ENCODE measurements at regions not wholly inside any gene's neighbourhood (a gene's known extent, or its start where the extent isn't known, plus 50 kb on each side); places are given as distances from the start of the nearest gene placed in this dataset.

- CTCF ChIA-PET = no interaction called here
Measured at GRCh38 chr16:17676171-17676570, 205.4 kb upstream of the XYLT1 start.

GRCh38 chr16:17668386-17668785 is 197.6 kb upstream of the XYLT1 start:
- Histone ChIP-seq H3K79me2 (ENCODE audit: control insufficient read depth, insufficient read depth, low read length) (no peaks in the 10 kb centered on the region), H2AFZ (ENCODE audit: insufficient read depth, low read depth, low read length, poor library complexity, severe bottlenecking) (no peak overlapping the region), H3K4me2 (replicated peaks; ENCODE audit: low read depth, low read length, poor library complexity, severe bottlenecking) (no peak overlapping the region), H3K27me3 (replicated peaks in 1 of 4; ENCODE audit: control extremely low read depth in 1 of 4, control insufficient read depth in 3 of 4, insufficient read depth in 4 of 4, low read length in 3 of 4) (no peaks in the 10 kb centered on the region), H3K9me3 (ENCODE audit: control extremely low read depth in 1 of 3, control insufficient read depth in 2 of 3, insufficient read depth in 1 of 3, low read length in 2 of 3) (peaks cover 0 to 4% (median 3%) of the 10 kb centered on the region in 3 donors), H3K4me1 (ENCODE audit: control insufficient read depth in 2 of 2, insufficient read depth in 2 of 2, low read length in 2 of 2) (no peaks in the 10 kb centered on the region), H3K27ac (ENCODE audit: low read length in 2 of 2) (no peak overlapping the region), H3K4me3 (ENCODE audit: control extremely low read depth in 1 of 5, extremely low read depth in 1 of 5, insufficient read depth in 1 of 5, low read depth in 2 of 5, low read length in 4 of 5) (no peak overlapping the region), H3K9ac (ENCODE audit: low read length) (no peak overlapping the region), H3K36me3 (replicated peaks in 1 of 2; ENCODE audit: control extremely low read depth in 1 of 2, control insufficient read depth in 1 of 2, extremely low read depth in 1 of 2, insufficient read depth in 2 of 2, low read length in 1 of 2) (no peaks in the 10 kb centered on the region), H4K20me1 (ENCODE audit: control insufficient read depth, insufficient read depth, low read length, poor library complexity, severe bottlenecking) (no peaks in the 10 kb centered on the region)
- Mint-ChIP-seq H3K4me3 (no peak overlapping the region), H3K27ac (no peak overlapping the region), H3K27me3 (peaks cover 11% of the 10 kb centered on the region), H3K9me3 (ENCODE audit: insufficient read depth) (no peaks in the 10 kb centered on the region), H3K4me1 (no peaks in the 10 kb centered on the region)
- CTCF ChIA-PET = no interaction called here
- TF ChIP-seq CTCF (IDR thresholded peaks at IDR 0.05) (no peak), EZH2 (IDR thresholded peaks at IDR 0.05; ENCODE audit: borderline replicate concordance, insufficient read depth, low read depth, low read length, poor library complexity, severe bottlenecking) (no peak)
- ATAC-seq (ENCODE audit: low read depth) (no peak), DNase-seq (no peak)
- intact Hi-C loops (cut with micrococcal nuclease) = no loop called here
- POLR2A ChIA-PET = no interaction called here
- 100% methylated on average over 1 of the region's 3 CpGs for WGBS (ENCODE audit: insufficient coverage)

More at GRCh38 chr16:17676171-17676570, 205.4 kb upstream of the XYLT1 start:
- H3K4me2 ChIP-seq (replicated peaks; ENCODE audit: low read depth, low read length, poor library complexity, severe bottlenecking) = no peak overlapping the region
- no peak overlapping the region for H3K4me3 ChIP-seq (ENCODE audit: control extremely low read depth in 1 of 5, extremely low read depth in 1 of 5, insufficient read depth in 1 of 5, low read depth in 2 of 5, low read length in 4 of 5)
- intact Hi-C loops (cut with micrococcal nuclease) = no loop called here
- H3K9me3 ChIP-seq (ENCODE audit: control extremely low read depth in 1 of 3, control insufficient read depth in 2 of 3, insufficient read depth in 1 of 3, low read length in 2 of 3) = peaks cover 0 to 4% (median 3%) of the 10 kb centered on the region in 3 donors
- H4K20me1 ChIP-seq (ENCODE audit: control insufficient read depth, insufficient read depth, low read length, poor library complexity, severe bottlenecking) = no peaks in the 10 kb centered on the region
- DNase-seq (no peak), ATAC-seq (ENCODE audit: low read depth) (no peak)
- H2AFZ ChIP-seq (ENCODE audit: insufficient read depth, low read depth, low read length, poor library complexity, severe bottlenecking) = no peak overlapping the region
- TF ChIP-seq EZH2 (IDR thresholded peaks at IDR 0.05; ENCODE audit: borderline replicate concordance, insufficient read depth, low read depth, low read length, poor library complexity, severe bottlenecking) (no peak), CTCF (IDR thresholded peaks at IDR 0.05) (no peak)
- Mint-ChIP-seq H3K4me1 (no peaks in the 10 kb centered on the region), H3K27ac (no peak overlapping the region), H3K27me3 (peaks cover 14% of the 10 kb centered on the region), H3K4me3 (no peak overlapping the region), H3K9me3 (ENCODE audit: insufficient read depth) (peaks cover 7% of the 10 kb centered on the region)
- H3K9ac ChIP-seq (ENCODE audit: low read length) = no peak overlapping the region
- WGBS (ENCODE audit: insufficient coverage) = 100% methylated on average over 2 of the region's 3 CpGs
- H3K36me3 ChIP-seq (replicated peaks in 1 of 2; ENCODE audit: control extremely low read depth in 1 of 2, control insufficient read depth in 1 of 2, extremely low read depth in 1 of 2, insufficient read depth in 2 of 2, low read length in 1 of 2) = no peaks in the 10 kb centered on the region
- no peak overlapping the region for H3K27ac ChIP-seq (ENCODE audit: low read length in 2 of 2)
- H3K4me1 ChIP-seq (ENCODE audit: control insufficient read depth in 2 of 2, insufficient read depth in 2 of 2, low read length in 2 of 2) = no peaks in the 10 kb centered on the region
- POLR2A ChIA-PET = no interaction called here
- no peaks in the 10 kb centered on the region for H3K79me2 ChIP-seq (ENCODE audit: control insufficient read depth, insufficient read depth, low read length)
- no peaks in the 10 kb centered on the region for H3K27me3 ChIP-seq (replicated peaks in 1 of 4; ENCODE audit: control extremely low read depth in 1 of 4, control insufficient read depth in 3 of 4, insufficient read depth in 4 of 4, low read length in 3 of 4)

Measured in B cell (primary cell).